ENCODE measurements at regions not wholly inside any gene's neighbourhood (a gene's known extent, or its start where the extent isn't known, plus 50 kb on each side); places are given as distances from the start of the nearest gene placed in this dataset.
"Not testable (repeated sequence)": the region's sequence is repeated elsewhere in the genome, so short reads cannot be mapped to it uniquely, and the experiment has no call there.

DNA sequence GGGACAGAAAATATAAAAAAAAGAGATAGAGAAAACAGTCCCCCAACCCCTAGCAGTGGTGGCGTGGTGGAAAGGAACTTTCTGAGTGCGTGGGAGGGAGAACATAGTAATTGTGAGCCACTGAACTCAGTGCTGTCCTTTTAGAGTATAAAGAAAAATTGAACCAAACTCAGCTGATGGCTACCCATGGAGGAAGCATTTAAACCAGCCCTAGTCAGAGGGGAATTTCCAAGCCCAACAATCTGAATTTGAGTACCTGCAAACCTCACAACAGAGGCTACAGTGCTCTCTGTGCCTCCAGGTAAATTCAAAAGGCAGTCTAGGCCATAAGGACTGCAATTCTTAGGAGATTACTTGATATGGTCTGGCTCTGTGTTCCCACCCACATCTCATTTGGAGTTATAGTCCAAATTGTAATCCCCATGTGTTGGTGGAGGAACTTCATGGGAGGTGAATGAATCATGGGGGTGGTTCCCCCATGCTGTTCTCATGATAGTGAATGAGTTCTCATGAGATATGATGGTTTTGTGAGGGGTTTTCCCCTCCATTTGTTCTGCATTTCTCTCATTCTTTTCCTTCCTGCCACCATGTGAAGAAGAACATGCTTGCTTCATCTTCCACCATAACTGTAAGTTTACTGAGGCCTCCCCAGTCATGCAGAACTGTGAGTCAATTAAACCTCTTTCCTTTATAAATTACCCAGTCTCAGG, 687.8 kb downstream of the FAM181B start:
- DNase-seq = no peak

DNA sequence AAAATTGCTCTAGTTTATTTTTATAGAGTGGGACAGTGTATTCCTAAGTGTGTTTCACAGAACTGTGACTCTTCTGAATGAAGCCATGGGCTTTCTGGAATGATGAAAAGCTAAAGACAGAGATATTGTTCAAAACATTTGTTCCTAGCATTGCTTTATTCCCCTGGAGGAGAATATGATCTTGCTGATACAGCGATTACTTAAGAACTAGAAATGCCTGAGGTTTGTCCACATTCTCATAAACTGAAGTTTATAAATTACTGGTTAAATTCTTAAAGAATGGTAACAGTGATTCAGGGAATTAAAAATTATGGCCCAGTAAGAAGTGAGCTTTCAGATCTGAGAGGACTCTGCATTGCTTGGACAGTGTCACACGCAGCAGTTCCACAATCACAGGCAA, 690.3 kb downstream of the FAM181B start:
- DNase-seq = no peak

DNA sequence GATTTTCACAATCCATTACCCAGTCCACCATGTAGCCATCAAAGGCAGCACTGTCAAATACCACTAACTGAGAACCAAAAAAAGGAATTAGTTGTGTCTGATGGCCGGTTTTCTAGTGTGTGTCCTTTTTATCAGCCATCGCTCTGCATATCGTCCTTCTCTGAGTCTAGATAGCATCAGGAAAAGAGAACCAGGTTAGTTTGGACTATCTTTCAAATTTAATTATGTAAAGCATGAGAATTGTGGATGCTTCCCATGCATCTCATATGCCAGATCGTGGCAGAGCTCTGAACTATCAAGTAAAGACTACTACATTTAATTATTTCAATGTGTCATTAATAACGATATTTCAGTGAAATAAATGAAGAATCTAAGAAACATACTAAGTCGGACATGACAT, 691.9 kb downstream of the FAM181B start:
- no peak for DNase-seq

DNA sequence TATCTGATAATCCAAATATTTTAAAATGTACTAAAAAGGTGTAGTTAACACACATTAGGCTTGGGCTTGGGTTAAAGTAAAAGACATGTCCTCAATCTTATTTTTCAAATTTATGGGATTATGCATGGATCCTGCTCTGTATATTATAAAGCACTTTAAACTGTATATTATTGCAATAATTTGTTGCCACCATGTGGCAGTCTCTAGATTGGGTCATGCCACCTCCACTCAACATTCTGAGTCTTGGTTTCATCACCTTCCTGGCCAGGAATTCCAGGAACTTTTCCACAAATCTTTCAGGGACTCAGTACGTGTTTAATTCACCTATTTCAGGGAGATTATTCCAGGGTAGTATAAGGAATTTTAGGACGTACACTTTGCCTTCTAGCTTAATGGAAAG, 695.5 kb downstream of the FAM181B start:
- no peak for DNase-seq

DNA sequence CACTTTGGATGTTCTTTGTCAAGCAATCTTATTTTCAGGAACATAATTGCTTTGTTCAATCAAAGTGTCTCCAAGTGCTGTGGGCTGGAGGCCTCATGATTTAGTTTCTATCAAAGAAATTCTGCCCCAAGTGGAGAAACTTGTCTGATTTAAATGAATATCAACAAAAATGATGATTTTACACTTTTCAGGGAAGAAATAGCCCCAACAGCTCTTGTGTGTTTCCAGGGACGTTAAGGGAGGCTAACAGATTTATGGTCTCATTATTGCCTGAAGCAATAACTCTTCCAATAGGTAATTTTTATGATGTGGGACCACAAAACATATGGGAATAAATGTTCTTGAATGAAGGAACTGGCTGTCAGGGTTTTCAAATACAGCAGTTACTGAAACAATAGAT, 699.1 kb downstream of the FAM181B start:
- no peak for DNase-seq

DNA sequence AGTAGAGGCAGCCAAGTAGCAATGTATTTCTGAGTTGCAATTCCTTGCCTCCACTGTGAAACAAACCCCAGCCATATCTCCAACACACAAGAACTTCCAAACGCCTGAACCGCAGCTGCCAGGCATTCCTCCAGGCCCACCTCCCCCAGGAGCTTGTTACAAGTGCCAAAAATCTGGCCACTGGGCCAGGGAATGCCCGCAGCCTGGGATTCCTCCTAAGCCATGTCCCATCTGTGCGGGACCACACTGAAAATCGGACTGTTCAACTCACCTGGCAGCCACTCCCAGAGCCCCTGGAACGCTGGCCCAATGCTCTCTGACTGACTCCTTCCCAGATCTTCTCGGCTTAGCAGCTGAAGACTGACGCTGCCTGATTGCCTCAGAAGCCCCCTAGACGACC, 706.3 kb downstream of the FAM181B start:
- DNase-seq = not testable (repeated sequence)

DNA sequence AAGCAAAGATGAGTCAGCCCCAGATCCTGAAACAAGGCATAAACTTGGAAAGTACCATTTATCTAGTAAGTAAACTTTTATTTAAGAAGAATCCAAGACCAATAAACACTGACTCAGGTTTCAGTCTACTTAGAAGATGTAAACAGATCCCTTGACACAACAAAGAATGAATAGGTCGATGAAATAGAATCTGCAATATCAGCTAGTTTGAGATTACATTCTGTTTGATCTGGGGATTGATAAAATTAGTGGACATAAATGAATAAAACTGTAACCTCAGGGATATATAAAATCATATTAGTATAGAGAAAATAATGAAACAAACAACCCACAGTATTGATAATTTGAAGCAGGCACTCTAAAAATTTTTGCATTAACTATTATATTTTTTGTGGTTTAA, 708.9 kb downstream of the FAM181B start:
- no peak for DNase-seq

DNA sequence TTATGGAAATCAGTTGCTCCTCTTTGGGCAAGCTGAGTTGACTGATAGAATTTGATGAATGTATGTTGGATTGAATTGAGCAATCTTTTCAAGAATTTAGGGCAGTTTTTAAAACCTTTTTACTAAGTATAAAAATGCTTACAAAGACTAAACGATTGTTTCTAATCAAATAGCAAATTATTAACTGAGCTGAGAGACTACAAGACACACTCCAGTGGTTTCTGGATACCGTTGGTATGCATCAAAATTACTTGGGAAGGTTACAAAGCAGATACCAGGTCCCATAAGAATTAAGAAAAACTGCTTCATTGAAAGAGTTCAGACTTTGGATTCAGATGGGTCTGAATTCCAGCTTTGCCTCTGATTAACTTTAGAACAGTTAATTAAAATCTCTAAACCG, 721.4 kb downstream of the FAM181B start:
- DNase-seq = no peak

DNA sequence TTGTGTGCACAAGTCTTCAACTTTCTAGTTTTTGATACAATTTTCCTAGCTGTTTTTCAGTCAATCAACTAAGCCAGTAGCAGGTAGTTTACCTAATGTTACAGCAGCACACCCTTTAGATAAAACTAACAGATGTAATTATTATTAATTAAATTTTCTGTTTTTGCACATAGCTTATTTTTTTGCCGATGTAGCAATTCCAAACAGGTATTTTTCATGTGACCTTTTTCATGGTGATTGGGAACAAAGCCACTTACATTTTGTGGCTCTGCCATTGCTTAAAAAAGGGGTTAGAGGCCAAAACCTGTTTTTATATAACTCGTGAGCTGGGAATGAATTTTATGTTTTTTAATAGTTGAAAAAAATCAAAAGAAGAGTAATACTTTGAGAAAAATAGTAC, 724.5 kb downstream of the FAM181B start:
- DNase-seq = no peak

DNA sequence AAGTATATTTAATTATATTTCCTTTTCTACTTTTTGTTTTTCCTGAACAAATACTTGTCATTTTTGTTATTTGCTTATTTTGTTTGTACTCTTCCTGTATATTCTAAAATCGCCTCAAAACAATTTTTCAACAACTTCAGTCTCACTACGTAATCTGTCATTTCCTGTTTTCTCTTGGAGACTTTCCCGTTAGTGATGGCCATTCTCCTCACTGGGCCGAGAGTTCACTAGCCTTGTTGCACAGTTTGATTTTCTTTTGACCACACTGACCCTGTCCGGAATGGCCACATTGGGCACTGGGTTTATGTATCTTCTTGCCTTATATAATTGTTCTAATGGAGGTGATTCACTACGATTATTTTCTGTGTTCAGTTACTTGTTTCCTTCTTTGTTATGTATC, 726.1 kb downstream of the FAM181B start:
- DNase-seq = no peak

DNA sequence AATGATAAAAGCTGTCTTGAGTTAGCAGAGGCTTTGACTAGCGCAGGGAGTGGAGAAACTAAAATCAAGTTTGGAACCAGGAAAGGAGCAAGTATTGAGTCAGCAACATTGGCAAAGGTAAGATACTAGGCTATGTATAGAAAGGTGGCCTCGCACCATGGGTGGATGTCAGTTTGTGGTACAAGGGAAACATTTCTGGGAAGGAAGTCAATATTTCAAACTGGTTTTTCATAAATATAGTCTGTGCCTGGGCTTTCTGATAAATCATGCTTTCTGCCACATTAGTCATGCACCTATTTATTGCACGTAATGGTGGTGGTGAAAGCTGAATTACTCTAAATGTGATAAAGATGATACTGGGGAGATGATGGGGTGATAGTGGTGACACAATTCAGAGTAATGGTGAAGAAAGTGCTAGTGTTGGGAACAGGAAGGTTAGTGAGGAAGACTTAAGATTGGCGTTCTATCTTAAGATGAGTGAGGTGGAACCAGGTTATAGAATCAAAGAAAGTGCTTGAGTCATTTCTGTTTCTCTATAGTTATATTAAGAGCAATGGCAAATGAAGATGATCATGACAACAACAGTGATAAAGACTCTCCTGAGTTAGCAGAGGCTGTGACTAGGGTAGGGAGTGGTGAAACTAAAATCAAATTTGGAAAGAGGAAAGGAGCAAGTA, 729.0 kb downstream of the FAM181B start:
- DNase-seq = no peak

DNA sequence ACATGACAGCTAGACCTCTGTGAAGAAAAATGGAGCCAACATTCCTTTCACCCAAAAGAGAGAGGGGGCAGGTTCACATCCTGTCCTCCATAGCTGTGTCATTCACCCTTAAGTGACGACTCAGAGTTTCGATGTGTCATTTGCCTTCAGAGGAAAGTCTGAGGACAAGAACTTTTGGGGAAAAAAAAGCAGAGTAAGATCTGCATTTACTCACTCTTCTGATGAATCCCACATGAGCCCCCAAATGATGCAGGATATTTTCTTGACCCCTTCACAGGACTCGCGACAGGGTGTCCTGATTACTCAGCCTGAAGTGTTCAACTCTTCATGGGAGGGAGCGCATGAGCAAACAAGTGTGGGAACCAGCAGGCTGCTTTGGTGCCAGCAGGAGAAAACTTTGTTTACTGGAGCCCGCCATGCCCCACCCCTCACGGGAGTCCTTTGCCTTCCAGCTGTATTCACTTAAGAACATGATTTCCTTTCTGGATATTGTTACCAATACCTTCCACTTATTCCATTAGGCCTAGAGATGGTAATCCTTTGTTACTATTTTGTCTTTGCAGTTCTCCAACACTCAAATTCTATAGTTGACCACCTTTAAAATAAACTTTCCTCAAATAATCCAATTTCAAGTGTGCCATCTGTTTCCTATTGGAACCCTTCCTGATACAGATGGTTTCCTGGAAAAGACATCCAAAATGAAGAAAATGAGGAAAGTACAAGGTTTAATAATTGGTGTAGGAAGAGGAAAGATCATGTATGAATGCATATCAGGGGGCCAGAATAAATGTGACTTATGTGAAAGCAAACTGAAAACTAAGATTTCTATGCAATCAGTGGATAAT, 729.8 kb downstream of the FAM181B start:
- DNase-seq = no peak

DNA sequence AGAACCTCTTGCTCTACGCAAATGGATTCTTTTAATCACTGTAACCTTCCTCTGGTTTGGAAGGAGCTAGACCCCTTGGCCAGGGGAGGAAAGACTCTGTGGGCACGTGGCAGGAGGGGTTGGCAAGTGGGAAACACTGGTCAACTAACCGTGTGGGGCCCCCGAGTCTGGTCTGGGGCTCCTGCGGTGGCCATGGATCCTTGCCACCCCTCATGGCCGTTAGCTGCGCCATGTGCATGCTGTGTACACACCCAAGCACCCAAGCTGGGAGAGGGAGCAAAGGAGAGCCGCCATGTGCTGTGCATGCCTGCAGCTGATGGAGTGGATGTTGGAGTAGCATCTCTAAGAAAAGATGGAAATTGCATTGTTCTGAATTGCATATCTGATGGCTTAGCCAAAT, 730.6 kb downstream of the FAM181B start:
- no peak for DNase-seq

DNA sequence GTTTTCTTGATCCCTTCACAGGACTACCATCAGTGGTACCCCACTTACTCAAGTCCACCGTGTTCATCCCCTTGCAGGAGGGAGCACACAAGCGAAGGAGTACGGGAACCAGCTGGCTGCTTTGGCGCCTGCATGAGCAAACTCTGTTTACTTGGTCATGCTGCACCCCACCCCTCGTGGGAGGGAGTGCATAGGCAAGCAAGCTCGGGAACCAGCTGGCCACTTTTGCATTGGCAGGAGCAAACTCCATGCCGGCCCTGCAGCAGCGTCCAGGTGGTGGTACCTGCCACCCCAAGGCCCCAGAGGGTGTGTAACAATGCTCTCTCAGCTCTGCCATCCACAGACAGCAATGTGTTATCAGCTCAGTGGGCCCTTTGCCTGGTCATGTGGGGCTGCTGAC, 737.8 kb downstream of the FAM181B start:
- DNase-seq = no peak

DNA sequence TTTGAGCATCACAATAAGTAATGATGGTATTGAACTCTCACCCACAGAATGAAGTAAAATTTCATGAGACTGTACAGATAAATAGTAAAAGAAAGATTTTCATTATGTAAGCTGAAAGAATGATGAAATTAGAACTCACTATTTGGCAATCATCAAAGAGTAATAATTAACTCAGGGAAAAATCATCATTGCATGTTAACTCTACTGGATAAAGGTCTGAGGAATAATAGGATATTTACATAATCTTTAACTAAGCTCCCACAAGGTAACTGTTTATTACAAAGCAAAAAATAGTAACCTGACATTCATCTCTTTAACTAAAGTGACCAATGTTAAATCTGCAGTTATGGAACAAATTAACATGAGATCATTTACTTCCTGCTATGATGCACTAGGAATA, 739.9 kb downstream of the FAM181B start:
- DNase-seq = no peak

DNA sequence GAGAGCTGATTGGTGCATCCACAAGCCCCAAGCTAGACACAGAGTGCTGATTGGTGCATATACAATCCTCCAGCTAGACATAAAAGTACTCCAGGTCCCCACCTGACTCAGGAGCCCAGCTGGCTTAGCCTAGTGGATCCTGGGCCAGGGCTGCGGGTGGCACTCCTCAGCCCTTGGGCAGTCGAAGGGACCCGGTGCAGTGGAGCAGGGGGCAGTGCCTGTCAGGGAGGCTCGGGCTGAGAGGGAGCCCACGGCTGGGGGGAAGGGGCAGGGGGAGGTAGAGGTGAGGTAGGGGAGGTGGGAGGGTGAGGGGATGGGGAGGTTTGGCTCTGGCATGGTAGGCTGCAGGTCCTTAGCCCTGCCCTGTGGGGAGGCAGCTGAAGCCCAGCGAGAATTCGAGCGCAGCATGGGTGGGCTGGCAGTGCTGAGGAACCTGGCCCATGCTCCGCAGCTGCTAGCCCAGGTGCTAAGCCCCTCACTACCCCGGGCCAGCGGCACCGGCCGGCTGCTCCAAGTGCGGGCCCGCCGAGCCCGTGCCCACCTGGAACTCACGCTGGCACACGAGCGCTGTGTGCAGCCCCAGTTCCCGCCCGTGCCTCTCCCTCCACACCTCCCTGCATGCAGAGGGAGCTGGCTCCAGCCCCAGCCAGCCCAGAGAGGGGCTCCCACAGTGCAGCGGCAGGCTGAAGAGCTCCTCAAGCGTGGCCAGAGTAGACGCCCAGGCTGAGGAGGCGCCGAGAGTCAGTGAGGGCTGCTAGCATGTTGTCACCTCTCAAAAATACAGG, 742.8 kb downstream of the FAM181B start:
- DNase-seq = no peak

DNA sequence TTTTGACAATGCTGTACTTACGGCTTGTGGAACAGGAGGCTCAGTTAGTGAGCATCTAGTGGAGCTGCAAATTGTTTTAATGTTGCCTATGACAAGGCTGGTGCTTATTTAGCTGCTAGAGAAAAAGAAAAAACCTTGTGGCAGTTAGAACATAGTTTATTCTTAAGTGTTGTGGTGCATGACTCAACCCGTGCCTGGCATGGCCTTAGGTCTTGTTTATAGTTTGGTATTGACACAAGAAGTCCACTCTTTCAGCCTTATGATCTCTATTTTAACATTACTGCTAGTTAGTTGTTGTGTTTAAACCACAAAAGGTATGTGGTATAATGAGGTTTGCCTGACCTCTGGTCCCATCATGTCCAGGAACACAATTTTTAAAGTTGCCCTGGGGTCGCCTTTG, 744.6 kb downstream of the FAM181B start:
- no peak for DNase-seq

DNA sequence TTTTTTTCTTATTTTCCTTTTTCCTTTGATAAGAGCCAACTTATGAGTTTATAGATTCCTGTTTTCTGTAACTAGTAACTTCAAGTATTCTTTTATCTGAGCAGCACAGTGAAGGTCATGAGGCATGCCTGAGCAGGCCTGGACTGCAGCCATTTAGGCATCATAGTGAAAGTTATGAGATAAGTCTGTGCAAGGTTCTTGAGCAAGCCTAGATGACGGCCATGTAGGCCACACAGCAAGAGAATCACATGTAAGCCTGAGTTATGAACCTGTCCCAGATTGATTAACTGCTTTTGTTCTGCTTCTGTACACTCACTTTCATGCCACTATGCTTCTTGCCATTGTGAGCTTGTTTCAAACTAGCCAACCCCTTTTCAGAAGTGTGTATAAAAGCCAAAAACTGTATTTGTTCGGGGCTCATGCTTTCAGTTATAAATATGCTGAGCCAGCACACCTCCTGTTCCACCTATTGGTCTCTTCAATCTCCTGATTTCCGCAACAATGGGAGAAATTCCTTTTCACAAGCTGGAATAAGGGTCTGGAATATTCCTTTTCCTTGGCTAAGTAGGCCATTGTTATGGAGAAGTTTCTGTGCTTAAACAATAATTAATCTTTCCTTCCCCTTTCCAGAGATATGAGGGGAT, 745.7 kb downstream of the FAM181B start:
- DNase-seq = no peak

DNA sequence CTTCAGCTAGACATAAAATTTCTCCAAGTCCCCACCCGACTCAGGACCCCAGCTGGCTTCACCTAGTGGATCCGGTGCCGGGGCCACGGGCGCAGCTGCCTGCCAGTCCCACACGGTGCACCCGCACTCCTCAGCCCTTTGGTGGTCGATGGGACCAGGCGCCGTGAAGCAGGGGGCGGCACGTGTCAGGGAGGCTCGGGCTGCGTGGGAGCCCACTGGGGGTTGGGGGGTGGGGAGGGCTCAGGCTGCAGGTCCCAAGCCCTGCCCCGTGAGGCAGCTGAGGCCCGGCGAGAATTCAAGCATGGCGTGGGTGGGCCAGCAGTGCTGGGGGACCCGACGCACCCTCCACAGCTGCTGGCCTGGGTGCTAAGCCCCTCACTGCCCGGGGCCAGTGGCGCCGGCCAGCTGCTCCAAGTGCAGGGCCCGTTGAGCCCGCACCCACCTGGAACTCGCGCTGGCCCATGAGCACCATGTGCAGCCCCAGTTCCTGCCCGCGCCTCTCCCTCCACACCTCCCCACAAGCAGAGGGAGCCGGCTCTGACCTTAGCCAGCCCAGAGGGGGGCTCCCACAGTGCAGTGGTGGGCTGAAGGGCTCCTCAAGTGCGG, 747.0 kb downstream of the FAM181B start:
- DNase-seq = no peak

DNA sequence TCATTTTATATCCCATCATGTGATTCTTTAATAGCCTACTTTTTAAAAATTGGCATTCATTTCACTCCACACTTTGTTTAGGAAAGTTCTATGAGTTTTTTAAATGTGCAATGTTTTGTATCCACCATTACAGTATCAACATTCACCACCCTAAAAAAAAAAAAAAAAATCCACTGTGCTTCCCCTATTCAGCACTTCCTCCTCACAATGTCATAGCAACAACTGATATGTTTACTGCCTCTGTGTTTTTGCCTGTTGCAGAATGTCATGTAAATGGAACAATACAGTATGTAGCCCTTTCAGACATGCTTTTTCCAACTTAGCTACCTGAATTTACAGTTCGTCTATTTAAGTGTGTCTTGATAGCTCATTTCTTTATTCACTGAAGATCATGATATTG, 754.2 kb downstream of the FAM181B start:
- no peak for DNase-seq

DNA sequence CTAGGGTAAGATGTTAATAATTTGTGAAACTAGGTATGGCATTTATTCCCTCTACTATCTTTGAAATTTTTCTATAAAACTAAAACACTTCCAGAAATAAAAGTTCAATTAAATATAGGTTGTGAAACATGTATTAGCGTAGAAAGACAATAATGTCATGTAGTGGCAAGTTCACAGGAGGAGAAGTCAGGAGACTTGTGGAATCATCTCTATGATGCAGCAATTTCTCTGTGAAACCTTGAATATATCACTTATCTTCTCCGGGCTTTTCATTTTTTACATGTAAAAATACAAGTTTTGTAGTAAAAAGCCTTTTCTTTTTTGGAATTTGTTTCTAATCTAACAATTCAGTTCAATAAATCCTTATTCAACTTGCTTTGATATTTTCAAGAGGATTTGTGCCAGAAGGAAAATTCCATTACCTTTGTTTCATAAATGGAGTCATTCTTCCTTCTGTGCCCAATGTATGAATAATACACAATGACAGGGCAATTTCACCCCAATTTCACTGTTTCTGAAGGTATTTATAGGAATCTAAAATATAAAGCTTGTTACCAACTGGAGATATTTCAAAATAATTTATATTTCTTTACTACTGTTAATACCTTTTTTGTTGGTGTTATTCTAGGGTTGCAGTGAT, 758.3 kb downstream of the FAM181B start:
- no peak for DNase-seq

DNA sequence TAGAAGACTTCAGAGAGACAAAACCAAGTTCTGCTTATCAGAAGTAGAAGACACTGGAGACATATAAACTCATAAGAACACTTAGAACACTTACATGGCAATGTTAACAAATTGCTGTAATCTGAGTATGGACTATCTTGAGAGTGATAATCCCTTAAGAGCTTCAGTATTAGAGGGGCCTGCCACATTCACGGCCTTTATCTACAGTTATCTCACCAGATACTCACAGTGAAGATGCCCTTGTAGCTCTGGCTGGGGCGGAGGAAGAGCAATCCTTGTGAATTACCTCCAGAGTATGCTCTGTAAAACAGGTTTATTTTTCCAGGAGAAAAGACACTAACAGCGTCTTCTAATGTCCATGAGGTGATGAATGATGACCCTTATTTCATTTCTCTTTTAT, 762.8 kb downstream of the FAM181B start:
- peak; percentile 50 for DNase-seq

Data from NCI-H524 treated with DMSO at 0.1 percent for 48 hours (cell line).